ENCODE measurements at regions not wholly inside any gene's neighbourhood (a gene's known extent, or its start where the extent isn't known, plus 50 kb on each side); places are given as distances from the start of the nearest gene placed in this dataset.

- no peak overlapping the region for H3K9ac ChIP-seq (ENCODE audit: insufficient read depth, low read length, poor library complexity, severe bottlenecking)
- no peak for TF ChIP-seq CTCF (IDR thresholded peaks at IDR 0.05)
- no peak overlapping the region for H3K4me3 ChIP-seq (replicated peaks in 1 of 3; ENCODE audit: low read depth in 2 of 3, low read length in 3 of 3)
- no peaks in the 10 kb centered on the region for H3K9me3 ChIP-seq (replicated peaks in 1 of 2; ENCODE audit: control insufficient read depth in 1 of 2, insufficient read depth in 1 of 2, low read length in 2 of 2)
- no peaks in the 10 kb centered on the region for H3K36me3 ChIP-seq (replicated peaks in 1 of 2; ENCODE audit: control insufficient read depth in 1 of 2, insufficient read depth in 2 of 2, low read length in 2 of 2)
- H3K27me3 Mint-ChIP-seq (ENCODE audit: low read depth in 3 of 3): no peaks in the 10 kb centered on the region
- no CpG with 5 or more reads among the region's 1 CpG for WGBS (ENCODE audit: insufficient coverage)
- peaks cover 0 to 2% (median 0%) of the 10 kb centered on the region in 7 donors for H3K9me3 Mint-ChIP-seq
- no peak overlapping the region for H3K27ac Mint-ChIP-seq
- H3K27me3 ChIP-seq (ENCODE audit: control insufficient read depth in 2 of 2, insufficient read depth in 2 of 2, low read length in 2 of 2): no peaks in the 10 kb centered on the region
- DNase-seq: no peak
- no peak overlapping the region for H3K4me2 ChIP-seq (replicated peaks; ENCODE audit: extremely low read depth, low read length, poor library complexity, severe bottlenecking)
- no peak overlapping the region for H2AFZ ChIP-seq (ENCODE audit: insufficient read depth, low read depth, low read length, poor library complexity, severe bottlenecking)
- H3K4me1 ChIP-seq (ENCODE audit: control insufficient read depth in 1 of 2, insufficient read depth in 2 of 2, low read length in 2 of 2): no peaks in the 10 kb centered on the region
- no peaks in the 10 kb centered on the region for H4K20me1 ChIP-seq (ENCODE audit: insufficient read depth, low read length)
- no peak overlapping the region for H3K4me3 Mint-ChIP-seq
- H3K27ac ChIP-seq (ENCODE audit: low read depth in 1 of 2, low read length in 2 of 2): no peak overlapping the region
- no peaks in the 10 kb centered on the region for H3K4me1 Mint-ChIP-seq
- intact Hi-C loops (cut with micrococcal nuclease): no loop called here
- H3K36me3 Mint-ChIP-seq: no peaks in the 10 kb centered on the region
- no peaks in the 10 kb centered on the region for H3K79me2 ChIP-seq (ENCODE audit: insufficient read depth, low read length)
Measured at GRCh38 chr6:82766476-82766875, 299.2 kb downstream of the UBE3D start.

- Histone ChIP-seq H3K4me2 (replicated peaks; ENCODE audit: extremely low read depth, low read length, poor library complexity, severe bottlenecking) (no peak overlapping the region), H3K9me3 (replicated peaks in 1 of 2; ENCODE audit: control insufficient read depth in 1 of 2, insufficient read depth in 1 of 2, low read length in 2 of 2) (no peaks in the 10 kb centered on the region), H3K9ac (ENCODE audit: insufficient read depth, low read length, poor library complexity, severe bottlenecking) (no peak overlapping the region), H3K27ac (ENCODE audit: low read depth in 1 of 2, low read length in 2 of 2) (no peak overlapping the region), H3K79me2 (ENCODE audit: insufficient read depth, low read length) (no peaks in the 10 kb centered on the region), H2AFZ (ENCODE audit: insufficient read depth, low read depth, low read length, poor library complexity, severe bottlenecking) (no peak overlapping the region), H3K36me3 (replicated peaks in 1 of 2; ENCODE audit: control insufficient read depth in 1 of 2, insufficient read depth in 2 of 2, low read length in 2 of 2) (no peaks in the 10 kb centered on the region), H3K4me3 (replicated peaks in 1 of 3; ENCODE audit: low read depth in 2 of 3, low read length in 3 of 3) (no peak overlapping the region), H4K20me1 (ENCODE audit: insufficient read depth, low read length) (no peaks in the 10 kb centered on the region), H3K27me3 (ENCODE audit: control insufficient read depth in 2 of 2, insufficient read depth in 2 of 2, low read length in 2 of 2) (no peaks in the 10 kb centered on the region), H3K4me1 (ENCODE audit: control insufficient read depth in 1 of 2, insufficient read depth in 2 of 2, low read length in 2 of 2) (no peaks in the 10 kb centered on the region)
- Mint-ChIP-seq H3K4me1 (no peaks in the 10 kb centered on the region), H3K27me3 (ENCODE audit: low read depth in 3 of 3) (no peaks in the 10 kb centered on the region), H3K36me3 (no peaks in the 10 kb centered on the region), H3K27ac (no peak overlapping the region), H3K9me3 (peaks cover 0 to 3% (median 0%) of the 10 kb centered on the region in 7 donors), H3K4me3 (no peak overlapping the region)
- TF ChIP-seq CTCF (IDR thresholded peaks at IDR 0.05): no peak
- 85% methylated on average over 4 of the region's 5 CpGs for WGBS (ENCODE audit: insufficient coverage)
- DNase-seq: no peak
- intact Hi-C loops (cut with micrococcal nuclease): no loop called here
Measured at GRCh38 chr6:82767037-82767436, 298.6 kb downstream of the UBE3D start.
